Brain microvascular endothelial cell (primary cell): ENCODE measurements at regions not wholly inside any gene's neighbourhood (a gene's known extent, or its start where the extent isn't known, plus 50 kb on each side); places are given as distances from the start of the nearest gene placed in this dataset.

Experiments used
- DNase-seq: peaks from one replicate; pipeline ENCODE4 v3.0.0-alpha.2; 2020
- H3K27ac ChIP-seq: fragments of 250-450 bp; sonication (Bioruptor Pico); 2 replicates; pipeline ENCODE4 v1.5.1; 2020; ENCODE audit warnings: mild to moderate bottlenecking, moderate library complexity
- H3K27me3 ChIP-seq: fragments of 250-450 bp; sonication (Bioruptor Pico); replicated peaks from 2 replicates; pipeline ENCODE4 v1.5.1; 2020; ENCODE audit warnings: mild to moderate bottlenecking
- H3K36me3 ChIP-seq: fragments of 250-450 bp; sonication (Bioruptor Pico); replicated peaks from 2 replicates; pipeline ENCODE4 v1.5.1; 2020; ENCODE audit warnings: mild to moderate bottlenecking
- H3K4me3 ChIP-seq: 2 replicates; pipeline ENCODE4 v1.5.1; 2011; ENCODE audit warnings: low read depth, mild to moderate bottlenecking, control low read depth, low read length, moderate library complexity
- CTCF ChIP-seq: IDR thresholded peaks from 2 replicates; pipeline ENCODE4 v1.5.1; 2011; ENCODE audit warnings: low read depth, mild to moderate bottlenecking, moderate library complexity, low read length, control low read depth, inconsistent platforms; ENCODE audit errors: missing control alignments
- in situ Hi-C: cut with HindIII; loops from 2 replicates; pipeline ENCODE4 v1.10.0; 2017; ENCODE audit warnings: low sequenced_read_pairs, low pct_ligation_motif_present

GRCh38 chr19:27793644-27794493 is 1419.1 kb downstream of the UQCRFS1 start:
- H3K27me3 ChIP-seq = no peaks in the 10 kb centered on the region
- in situ Hi-C loops = no loop called here
- TF ChIP-seq CTCF = no peak
- DNase-seq = peak; percentile 95
- peak overlapping the region; percentile 96 for H3K4me3 ChIP-seq
- H3K36me3 ChIP-seq = peaks cover 3% of the 10 kb centered on the region
- peak overlapping the region; percentile 68 for H3K27ac ChIP-seq

- Histone ChIP-seq H3K27ac (peak overlapping the region; percentile 68), H3K36me3 (peaks cover 3% of the 10 kb centered on the region), H3K4me3 (peak overlapping the region; percentile 96), H3K27me3 (no peaks in the 10 kb centered on the region)
- no peak for TF ChIP-seq CTCF
- in situ Hi-C loops = no loop called here
- peak; percentile 68 for DNase-seq
Measured at GRCh38 chr19:27793128-27793643, 1419.8 kb downstream of the UQCRFS1 start.

GRCh38 chr19:27792576-27793127 is 1420.3 kb downstream of the UQCRFS1 start:
- no peak for DNase-seq
- H3K27me3 ChIP-seq = no peaks in the 10 kb centered on the region
- TF ChIP-seq CTCF = no peak
- peak overlapping the region; percentile 96 for H3K4me3 ChIP-seq
- no peaks in the 10 kb centered on the region for H3K36me3 ChIP-seq
- H3K27ac ChIP-seq = peak overlapping the region; percentile 68
- in situ Hi-C loops = no loop called here

- no peak for TF ChIP-seq CTCF
- DNase-seq = no peak
- in situ Hi-C loops = no loop called here
- no peaks in the 10 kb centered on the region for H3K27me3 ChIP-seq
- H3K4me3 ChIP-seq = no peak overlapping the region
- H3K36me3 ChIP-seq = no peaks in the 10 kb centered on the region
- H3K27ac ChIP-seq = no peak overlapping the region
Measured at GRCh38 chr19:27780367-27781075, 1432.4 kb downstream of the UQCRFS1 start.

- no peaks in the 10 kb centered on the region for H3K27me3 ChIP-seq
- H3K4me3 ChIP-seq = no peak overlapping the region
- in situ Hi-C loops = no loop called here
- no peaks in the 10 kb centered on the region for H3K36me3 ChIP-seq
- no peak overlapping the region for H3K27ac ChIP-seq
- no peak for DNase-seq
- TF ChIP-seq CTCF = no peak
Measured at GRCh38 chr19:27779954-27780353, 1433.0 kb downstream of the UQCRFS1 start.
